WI38 (cell line): ENCODE measurements at regions not wholly inside any gene's neighbourhood (a gene's known extent, or its start where the extent isn't known, plus 50 kb on each side); places are given as distances from the start of the nearest gene placed in this dataset.

Experiments used
- H3K4me3 ChIP-seq: 2 replicates; pipeline ENCODE4 v1.5.1; 2011; ENCODE audit warnings: low read depth, mild to moderate bottlenecking, control low read depth, low read length
- TF ChIP-seq, protein P1 (sequence below): IDR thresholded peaks from 2 replicates; pipeline ENCODE4 v1.5.1; 2012; ENCODE audit warnings: low read depth, mild to moderate bottlenecking, control low read depth, low read length

DNA sequence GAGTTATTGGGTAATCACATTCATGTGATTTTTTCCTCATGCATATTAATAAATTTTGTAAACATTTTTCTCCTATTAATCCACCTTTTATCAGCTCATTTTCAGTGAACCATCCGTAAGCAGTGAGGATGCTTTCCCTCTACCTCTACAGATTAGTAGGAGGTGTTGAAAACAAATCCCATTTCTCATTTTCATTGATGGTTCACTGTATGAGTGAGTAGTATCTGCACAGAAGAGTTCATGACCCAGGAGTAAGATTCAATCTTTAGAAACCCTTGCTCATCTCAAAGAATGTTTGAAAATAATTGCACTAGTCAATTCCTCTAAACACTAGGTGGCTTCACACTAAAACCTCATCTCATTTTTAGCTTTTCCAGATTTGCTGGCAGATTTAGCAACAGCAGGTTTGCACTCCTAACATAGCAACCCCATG is 440.0 kb downstream of the HAO1 start:
- TF ChIP-seq, protein P1, sequence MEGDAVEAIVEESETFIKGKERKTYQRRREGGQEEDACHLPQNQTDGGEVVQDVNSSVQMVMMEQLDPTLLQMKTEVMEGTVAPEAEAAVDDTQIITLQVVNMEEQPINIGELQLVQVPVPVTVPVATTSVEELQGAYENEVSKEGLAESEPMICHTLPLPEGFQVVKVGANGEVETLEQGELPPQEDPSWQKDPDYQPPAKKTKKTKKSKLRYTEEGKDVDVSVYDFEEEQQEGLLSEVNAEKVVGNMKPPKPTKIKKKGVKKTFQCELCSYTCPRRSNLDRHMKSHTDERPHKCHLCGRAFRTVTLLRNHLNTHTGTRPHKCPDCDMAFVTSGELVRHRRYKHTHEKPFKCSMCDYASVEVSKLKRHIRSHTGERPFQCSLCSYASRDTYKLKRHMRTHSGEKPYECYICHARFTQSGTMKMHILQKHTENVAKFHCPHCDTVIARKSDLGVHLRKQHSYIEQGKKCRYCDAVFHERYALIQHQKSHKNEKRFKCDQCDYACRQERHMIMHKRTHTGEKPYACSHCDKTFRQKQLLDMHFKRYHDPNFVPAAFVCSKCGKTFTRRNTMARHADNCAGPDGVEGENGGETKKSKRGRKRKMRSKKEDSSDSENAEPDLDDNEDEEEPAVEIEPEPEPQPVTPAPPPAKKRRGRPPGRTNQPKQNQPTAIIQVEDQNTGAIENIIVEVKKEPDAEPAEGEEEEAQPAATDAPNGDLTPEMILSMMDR: no peak
- no peak overlapping the region for H3K4me3 ChIP-seq

DNA sequence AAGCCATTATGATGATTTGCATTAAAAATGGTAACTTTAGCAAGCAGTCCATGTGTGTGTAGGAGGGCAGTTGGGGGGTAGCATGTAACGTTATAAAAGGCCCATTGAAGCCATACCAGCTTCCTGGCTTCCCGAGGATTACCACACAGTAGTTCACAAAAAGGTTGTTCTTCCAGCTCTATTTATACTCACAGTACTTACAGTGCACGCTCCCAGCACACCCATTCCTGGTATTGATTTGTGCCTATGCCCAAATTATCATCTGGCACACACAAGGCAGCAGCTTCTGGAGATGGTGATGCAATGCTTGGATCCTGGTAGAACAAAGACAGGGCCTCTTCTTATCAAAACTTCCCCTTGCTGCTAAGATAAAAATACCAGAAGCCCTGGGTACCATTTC is 436.8 kb downstream of the HAO1 start:
- TF ChIP-seq, protein P1: no peak
- no peak overlapping the region for H3K4me3 ChIP-seq

DNA sequence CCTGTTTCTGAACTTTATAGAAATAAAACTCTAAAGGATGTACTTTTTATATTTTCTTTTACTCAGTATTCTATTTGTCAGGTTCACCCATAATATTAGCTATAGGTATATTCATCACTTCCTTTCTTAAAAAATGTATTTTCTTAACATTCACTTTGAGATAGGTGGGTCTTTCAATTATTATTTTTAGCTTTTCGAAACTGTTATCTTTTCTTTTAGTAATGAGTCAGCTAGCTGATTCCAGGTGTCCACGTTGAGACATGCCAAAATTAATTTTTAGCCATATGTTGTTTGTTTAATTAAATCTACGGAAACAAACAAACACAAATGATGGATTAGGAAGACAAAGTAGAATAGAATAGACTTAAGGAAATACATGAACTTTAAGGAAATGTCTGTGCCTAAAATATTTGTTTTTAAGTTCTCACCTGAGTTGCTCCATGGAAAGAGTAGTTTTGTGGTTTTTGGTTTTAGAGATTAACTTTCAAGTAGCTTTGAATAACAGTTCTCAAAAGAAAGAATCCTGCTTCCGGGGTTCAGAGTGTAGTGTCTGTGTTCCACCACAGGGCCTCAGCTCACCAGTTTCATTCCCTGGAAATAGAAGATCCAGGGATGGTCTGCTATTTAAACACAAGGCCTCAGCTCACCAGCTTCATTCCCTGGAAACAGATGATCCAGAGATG is 435.0 kb downstream of the HAO1 start:
- TF ChIP-seq, protein P1: no peak

DNA sequence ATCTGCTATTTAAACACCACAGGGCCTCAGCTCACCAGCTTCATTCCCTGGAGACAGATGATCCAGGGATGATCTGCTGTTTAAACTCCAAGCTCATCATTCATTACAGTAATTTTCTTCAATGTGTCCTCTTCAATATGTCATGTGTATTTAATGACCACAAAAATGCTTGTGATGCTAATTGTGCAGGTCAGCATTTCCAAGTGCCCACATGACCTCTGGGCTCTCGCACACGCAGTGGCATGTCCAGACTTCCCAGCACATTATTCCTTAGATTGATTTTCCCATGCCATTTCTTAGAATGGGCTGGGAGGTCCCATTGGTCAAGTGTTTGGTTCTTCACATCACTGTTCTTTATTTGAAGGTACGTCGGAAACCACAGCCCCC is 434.4 kb downstream of the HAO1 start:
- H3K4me3 ChIP-seq: no peak overlapping the region
- TF ChIP-seq, protein P1: no peak

More for the DNA sequence above, 435.0 kb downstream of the HAO1 start:
- no peak overlapping the region for H3K4me3 ChIP-seq

DNA sequence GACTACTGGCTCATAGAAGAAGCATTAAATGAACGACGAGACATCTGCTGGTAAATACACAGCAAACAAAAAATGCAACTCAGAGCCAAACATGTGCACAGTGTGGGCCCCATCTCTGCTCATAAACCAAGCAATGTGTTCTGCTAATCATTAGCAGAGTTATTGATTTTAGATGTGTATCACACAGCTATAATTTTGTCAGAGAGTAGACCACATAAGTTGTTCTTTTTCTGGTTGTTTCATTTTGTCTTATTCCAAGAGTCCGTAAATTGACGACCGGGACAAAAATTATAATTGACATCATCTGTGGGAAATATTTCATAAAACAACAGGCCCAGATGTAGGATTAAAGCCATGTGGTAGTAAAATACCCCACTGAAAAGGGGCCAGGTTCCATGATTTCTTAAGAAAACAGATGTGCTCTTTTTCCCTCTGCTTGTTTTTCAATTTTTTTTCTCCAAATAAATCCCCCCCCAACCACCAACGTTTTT is 423.6 kb downstream of the HAO1 start:
- H3K4me3 ChIP-seq: no peak overlapping the region
- TF ChIP-seq, protein P1: no peak

DNA sequence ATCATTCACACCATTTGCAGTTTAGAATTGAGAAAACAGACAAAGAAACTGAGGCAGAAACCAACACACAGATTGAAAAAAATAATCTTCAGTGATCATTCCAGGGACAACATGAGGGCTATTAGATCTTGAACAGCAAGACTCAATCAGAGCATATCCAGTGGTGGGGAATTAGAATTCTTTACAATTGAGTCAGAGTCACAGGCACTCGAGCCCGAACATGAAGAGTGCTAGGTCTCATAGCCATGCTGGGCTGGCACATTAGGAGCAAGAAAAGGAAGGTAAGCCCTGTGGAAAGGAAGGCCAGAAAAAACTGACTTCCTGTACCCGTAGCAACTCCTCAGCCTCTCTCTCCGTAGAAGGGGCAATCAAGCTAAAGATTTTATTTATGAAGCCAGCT is 419.9 kb downstream of the HAO1 start:
- TF ChIP-seq, protein P1: no peak
- no peak overlapping the region for H3K4me3 ChIP-seq

DNA sequence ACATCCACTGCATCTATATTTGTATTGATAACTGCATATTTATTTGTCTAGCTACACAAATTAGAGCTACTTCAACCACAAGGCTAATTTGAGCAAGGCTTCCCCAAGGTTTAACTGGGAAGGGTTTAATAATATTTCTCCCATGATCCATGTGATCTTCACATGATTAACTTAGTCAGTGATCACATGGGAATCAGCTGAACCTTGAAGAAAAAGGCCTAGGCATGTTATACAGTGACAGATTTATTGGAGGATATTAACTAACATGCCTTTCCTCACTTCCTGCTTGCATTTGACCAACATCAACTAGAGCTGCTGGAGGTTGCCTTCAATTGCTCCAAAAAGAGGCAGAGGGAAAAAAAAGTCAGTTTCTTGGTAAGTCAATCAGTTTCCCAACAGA is 417.0 kb downstream of the HAO1 start:
- TF ChIP-seq, protein P1: no peak
- H3K4me3 ChIP-seq: no peak overlapping the region
